HG03135 (cell line): ENCODE measurements at regions not wholly inside any gene's neighbourhood (a gene's known extent, or its start where the extent isn't known, plus 50 kb on each side); places are given as distances from the start of the nearest gene placed in this dataset.
"Not testable (repeated sequence)": the region's sequence is repeated elsewhere in the genome, so short reads cannot be mapped to it uniquely, and the experiment has no call there.

Experiments
- ATAC-seq: cut with Tn5 transposase; IDR thresholded peaks from one replicate; pipeline ENCODE4 v1.9.1; 2021; ENCODE audit warnings: mild to moderate bottlenecking, moderate library complexity; ENCODE audit not compliant: unreplicated experiment

DNA sequence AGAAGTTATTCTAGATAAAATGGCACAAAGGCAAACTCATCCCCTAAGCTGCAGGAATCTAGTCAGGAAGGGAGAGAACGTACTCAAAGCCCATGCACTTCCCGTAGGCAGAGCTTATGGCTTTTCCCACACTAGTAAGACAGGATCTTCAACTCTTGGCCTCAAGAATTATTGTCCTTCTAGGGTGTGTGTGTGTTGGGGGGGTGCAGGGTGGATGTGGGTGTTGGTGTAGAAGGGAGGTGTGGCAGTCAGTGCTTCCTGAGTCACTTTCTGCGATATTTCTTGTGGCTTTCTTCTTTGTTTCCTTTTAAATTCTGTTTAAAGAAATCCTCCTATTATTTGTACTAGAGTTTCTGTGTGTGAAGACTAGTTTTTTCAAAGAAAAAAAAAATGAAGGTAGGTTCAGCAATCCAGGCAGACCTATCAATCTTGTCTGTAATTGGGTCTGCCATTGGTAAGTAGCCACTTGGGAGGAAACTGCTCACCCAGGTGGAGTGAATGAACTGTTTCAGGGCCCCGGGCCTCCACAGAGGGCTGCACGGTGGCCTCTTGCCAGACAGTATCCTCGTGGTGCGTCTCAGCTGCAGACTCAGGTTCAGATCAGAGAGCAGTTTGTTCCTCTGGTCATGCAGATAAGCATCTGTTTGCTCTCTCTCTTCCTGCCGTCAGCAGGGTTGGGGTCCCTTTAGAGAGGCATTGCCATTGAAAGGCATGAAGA lies 131.9 kb downstream of the NPR3 start:
- no peak for ATAC-seq

DNA sequence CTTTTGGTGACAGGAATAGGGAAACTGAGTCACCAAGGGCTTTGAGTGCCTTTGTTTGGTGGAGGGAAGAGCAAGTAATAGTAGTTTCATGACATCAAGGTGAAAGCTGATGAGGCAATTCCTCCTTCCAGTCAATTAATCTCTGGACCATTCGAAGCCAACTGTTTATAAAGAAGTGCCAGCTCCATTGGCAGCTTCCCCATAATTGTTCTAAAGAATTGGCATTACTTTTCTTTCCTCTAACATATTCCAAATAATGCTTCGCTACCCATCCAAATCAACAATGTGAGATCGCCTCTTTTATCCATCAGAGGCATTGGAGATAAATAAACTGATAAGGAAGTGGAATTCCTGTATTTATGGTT lies 132.4 kb downstream of the NPR3 start:
- no peak for ATAC-seq

DNA sequence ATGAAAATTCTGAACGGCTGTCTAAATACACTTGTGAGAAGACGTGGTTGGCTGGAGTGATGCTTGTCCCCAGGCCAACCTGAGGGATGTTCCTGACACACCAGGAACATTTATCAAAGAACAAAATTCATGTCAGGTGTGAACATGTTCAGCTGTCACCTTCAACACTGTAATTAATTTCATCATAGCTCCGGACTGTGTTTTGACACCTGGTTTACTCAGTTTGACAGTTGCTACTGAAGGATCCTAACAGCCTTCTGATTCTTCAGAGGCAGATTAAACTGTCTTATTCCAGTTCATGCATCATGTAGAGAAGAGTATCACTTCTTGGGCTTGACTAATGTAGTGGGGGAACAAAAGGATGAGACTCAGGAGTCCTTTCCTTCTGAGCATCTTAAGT lies 134.1 kb downstream of the NPR3 start:
- ATAC-seq, result no peak

DNA sequence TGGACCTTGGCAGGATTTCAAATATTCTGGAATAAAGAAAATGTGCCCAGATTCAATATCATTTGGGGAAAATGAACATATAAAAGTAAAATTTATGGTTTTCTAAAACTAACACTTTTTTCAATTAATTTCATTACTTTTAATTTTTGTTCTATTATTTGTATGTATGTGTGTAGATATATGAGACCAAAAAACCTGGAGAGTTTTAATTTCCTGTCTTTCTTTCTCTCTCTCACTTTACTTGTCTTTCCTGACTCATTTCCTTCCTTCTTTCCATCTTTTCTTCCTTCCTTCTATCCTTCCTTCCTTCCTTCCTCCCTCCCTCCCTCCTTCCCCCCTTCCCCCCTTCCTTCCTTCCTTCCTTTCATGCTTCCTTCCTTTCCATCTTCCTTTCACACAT lies 137.0 kb downstream of the NPR3 start:
- no peak for ATAC-seq

DNA sequence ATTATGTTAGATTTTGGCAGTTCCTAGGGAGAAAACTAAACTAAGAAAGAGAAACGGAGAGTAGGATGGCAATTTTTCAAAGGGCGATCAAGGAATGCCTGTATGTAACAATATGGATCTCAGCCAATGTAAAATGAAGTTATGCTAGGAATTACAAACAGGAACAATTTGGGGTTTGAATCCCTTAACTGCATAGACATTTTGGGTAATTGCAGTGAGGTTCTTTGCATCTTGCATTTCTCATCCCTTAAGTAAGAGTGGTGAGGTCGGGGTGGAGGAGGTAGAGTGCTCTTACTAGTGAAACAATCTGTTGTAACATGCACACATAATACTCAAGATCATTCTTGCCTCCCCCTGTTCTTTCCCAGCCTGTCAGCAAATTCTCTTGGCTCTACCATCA lies 137.6 kb downstream of the NPR3 start:
- no peak for ATAC-seq

DNA sequence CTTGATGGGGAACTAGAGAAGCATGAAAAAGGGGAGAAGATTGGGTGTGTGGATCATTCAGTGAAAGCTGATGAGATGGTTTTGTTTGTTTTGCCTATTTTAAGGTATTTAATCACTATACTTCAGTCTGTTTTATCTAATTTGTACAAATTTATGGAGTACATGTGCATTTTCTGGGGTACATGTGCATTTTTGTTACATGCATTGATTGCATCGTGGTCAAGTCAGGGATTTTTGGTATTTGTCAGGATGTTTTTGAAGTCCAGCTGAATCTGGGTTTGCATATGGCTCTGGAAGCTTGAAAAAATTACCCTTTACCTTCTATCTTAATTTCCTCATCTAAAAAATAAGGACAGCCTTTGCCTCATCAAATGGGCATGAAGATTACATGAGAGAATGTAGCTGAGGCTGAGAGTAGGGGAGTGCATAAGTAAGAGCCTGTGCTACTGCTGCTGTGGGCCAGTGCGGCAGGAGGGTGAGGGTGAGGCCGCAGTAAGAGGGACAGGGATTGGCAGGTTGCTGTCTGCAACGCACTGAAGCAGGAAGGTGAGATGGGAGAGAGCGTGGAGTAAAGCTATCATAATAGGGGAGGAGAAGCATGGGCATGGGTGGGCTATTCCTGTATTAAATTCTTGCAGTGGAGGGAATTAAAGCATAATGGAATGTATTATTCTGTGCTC lies 139.8 kb downstream of the NPR3 start:
- ATAC-seq, result no peak

DNA sequence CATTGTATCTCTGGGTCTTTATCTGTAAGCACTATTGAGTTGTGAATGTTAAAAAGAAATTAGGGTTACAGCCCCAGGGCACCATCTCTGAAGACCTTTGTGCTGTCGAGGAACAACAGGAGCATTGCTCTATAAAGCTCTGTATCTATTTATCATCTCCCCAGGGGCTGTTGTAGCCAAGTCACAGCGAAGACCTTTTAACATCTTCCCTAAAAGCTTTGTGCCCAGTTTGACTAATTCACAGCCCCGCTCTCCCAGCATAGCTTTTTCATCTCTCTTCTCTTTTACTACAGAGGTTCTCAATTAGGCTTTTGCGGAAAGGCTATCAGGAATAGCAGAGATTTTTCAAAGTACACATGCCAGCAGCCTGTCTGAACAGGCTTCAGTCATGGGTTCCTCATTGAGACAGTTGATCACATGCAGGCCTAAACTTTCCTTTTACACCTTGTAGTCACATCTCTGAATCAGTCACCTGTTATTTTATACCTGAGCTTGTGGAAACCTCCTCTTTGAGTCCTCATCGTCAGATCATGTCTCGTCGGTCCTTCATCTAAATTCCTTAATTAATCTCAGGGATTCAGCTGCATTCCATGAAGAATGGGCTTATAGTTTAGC lies 140.5 kb downstream of the NPR3 start:
- ATAC-seq, result no peak

DNA sequence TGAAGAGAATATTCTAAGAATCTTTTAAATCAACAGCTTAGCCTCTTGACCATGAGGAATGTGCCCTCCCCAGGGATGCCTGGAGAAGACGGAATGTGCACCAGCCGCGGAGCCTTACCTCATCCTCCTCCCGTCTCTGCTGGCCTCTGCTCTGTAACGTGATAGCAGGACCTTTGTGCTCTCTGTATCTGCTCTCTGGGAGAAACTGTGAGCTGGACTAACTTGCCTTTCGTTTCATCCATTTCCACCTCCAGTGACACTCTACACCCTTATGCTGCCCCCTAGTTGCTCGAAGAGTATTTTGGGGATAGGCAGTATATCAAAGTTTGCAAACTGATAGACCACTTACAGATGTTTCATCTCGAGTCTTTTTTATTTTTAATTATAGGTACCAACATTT lies 141.4 kb downstream of the NPR3 start:
- no peak for ATAC-seq

DNA sequence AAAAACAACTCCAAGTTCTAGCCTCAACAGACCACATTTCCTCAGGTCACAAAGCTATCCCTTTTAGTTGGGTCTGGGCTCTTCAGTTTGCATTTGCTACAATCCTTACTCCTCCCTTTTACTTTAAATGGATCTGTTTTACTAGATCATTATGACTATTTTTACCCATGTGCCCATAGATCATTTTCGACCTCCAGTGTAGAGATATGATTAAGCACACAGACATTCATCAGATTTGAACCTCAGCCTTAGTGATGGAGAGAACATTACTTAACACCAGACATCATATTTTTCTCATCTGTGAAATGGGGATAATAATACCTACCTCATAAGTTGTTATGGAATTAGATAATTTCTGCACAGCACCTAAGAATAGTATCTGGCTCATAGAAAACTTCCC lies 141.9 kb downstream of the NPR3 start:
- no peak for ATAC-seq

DNA sequence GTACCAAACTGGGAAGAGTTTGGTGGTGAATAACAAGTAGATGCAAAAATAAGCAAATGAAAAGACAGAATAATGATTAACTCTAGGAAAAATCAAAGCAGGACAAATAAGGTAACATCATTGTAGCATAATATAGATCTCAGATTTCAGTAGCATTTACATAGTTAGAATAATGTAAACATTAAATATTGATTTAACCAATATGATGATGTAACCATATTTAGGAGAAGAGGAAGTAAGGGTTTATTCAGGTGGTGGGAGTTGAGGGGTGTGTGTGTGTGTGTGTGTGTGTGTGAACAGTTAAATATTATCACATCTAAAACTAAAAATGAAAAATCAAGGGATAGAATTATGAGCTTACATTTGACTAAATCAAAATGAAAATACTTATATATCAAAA lies 143.4 kb downstream of the NPR3 start:
- ATAC-seq, result no peak

DNA sequence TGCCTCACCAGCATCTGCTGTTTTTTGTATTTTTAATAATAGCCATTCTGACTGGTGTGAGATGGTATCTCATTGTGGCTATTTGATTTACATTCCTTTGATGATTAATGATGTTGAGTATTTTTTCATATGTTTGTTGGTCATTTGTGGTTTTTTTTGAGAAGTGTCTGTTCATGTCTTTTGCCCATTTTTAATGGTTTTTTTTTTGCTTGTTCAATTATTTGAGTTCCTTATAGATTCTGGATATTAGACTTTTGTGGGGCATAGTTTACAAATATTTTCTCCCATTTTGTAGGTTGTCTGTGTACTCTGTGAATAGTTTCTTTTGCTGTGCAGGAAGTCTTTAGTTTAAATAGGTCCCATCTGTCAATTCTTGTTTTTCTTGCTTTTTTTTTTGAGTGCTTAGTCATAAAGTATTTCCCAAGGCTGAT lies 148.1 kb downstream of the NPR3 start:
- ATAC-seq, result no peak

DNA sequence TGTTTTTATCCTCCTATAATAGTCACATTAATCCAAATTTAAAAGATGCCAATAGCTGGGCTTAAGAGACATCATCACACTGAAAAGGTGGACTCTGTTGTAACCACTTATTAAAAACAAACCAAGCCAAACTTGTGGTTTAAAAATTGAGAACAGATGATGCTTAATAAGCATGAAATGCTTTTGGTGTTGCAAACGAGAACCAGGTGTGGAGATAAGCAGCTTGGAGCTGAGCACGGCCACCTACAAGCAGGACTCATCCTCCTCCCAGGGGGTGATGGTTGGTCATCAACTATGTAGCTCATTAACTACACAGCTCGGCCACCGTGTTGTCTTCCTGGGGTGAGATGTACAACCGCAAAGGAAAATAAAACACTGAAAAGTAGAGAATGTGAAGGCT lies 154.4 kb downstream of the NPR3 start:
- ATAC-seq, result no peak

DNA sequence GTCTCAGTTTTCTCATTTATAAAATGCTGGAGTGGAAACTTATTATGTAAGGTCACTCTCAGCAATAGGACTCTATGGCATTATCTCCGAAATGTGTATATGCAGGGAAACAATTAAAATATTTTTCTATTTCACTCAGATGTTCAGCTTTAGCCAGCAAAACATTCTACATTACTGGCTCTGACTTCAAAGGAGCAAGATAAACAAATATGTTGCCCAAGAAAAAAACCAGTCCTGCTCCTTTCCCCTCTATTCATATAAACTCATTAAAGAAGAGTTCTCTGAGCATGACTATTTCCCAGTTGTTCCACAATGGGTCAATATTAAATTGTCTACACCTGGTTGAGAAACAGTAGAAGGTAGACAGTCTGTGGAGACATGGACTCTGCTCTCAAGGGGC lies 155.0 kb downstream of the NPR3 start:
- ATAC-seq, result no peak

DNA sequence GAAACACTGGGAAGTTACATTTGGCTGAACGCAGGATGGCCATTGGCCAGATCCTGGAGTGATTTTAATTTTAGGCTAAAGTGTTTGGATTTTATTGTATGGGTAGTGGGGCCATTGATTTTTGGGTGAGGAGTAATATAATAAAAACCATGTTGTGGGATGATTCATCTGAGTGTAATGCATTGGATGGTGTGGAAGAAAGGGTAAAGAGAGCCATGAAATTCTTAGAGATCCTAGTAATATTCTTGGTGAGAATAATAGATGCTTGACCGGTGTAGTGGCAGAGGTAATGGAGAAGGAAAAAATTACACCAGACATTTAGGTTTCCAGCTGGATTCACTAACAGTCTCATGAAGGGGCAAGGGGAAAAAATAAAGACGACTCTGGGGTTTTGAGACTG lies 158.1 kb downstream of the NPR3 start:
- no peak for ATAC-seq

DNA sequence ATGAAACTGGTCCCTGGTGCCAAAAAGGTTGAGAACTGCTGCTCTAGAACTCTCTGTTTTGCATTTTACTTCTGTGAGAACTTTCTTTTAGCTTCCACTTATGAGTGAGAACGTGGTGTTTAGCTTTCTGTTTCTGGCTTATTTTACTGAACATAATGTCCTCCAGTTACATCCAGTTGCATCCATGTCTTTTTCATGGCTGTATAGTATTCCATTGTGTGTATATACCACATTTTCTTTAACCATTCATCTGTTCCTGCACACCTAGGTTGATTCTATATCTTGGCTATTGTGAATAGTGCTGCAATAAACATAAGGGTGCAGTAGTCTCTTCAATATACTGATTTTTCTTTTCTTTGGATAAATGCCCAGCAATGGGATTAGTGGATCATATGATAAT lies 165.7 kb downstream of the NPR3 start:
- ATAC-seq, result no peak

DNA sequence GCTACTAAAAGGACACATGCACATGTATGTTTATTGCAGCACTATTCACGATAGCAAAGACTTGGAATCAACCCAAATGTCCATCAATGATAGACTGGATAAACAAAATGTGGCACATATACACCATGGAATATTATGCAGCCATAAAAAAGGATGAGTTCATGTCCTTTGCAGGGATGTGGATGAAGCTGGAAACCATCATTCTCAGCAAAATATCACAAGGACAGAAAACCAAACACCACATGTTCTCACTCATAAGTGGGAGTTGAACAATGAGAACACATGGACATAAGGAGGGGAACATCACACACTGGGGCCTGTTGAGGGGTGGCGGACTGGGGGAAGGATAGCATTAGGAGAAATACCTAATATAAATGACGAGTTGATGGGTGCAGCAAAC lies 168.2 kb downstream of the NPR3 start:
- ATAC-seq, result not testable (repeated sequence)

DNA sequence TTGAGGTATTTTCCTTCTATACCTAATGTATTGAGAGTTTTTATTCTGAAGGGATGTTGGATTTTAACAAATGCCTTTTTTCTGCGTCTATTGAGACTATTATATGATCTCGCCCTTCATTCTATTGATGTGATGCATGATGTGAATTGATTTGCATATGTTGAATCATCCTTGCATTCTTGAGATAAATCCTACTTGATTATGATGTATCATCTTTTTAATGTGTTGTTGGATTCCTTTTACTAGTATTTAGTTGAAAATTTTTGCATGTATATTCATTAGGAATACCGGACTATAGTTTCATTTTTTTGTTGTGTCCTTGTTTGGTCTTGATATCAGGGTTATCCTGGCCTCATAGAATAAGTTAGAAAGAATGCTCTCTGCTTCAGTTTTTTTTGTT lies 169.7 kb downstream of the NPR3 start:
- no peak for ATAC-seq

DNA sequence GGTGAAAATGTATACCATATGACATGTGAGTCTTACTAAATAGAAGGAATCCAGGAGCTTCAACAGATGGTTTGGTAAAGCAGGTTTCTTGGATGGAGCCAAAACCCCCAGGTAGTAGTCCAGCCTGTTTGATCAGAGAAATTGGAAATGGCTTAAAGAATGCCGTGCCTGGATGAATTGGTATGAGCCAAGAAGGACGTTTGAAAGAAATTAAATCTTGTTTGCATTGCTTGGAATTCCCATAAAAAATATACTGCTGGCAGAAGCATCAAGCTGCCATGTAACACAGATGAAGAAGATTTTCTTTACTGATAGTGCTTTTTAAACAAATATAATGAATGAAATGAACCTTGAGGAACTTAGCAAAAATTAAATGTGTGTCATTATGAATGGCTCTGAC lies 176.3 kb downstream of the NPR3 start:
- ATAC-seq, result no peak

DNA sequence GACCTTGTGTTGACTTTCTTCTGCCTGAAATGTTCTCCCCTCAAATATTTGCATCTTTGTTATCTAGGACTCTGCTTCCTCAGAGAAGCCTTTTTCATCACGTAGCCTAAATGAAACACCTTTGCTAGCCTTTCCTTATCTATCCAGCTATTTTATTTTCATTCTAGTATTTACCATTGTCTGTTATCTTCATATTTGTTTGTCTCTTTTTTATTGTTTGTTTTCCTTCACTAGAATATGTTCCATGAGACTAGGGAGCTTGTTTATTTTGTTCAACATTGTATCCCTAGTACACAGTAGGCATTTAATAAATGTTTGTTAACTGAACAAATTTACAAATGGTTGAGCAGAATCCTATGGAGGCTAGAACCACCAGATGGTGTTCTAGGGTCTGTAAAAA lies 178.0 kb downstream of the NPR3 start:
- no peak for ATAC-seq

DNA sequence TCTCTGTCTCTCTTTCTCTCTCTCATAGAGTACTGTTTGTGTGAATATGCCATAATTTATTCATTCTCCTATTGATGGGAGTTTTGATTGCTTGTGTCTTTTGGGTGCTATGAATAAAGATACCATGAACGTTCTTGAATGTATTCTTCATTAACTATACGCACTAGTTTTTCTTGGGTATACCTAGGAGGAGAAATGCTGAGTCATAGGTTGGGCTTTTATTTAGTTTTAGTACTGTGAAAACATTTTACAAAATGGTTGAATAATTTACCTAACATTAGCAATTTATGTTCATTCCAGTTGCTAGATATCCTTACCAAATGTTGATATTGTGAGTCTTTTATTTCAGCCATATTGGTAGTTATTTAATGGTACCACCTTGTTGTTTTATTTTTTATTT lies 192.5 kb downstream of the NPR3 start:
- no peak for ATAC-seq

DNA sequence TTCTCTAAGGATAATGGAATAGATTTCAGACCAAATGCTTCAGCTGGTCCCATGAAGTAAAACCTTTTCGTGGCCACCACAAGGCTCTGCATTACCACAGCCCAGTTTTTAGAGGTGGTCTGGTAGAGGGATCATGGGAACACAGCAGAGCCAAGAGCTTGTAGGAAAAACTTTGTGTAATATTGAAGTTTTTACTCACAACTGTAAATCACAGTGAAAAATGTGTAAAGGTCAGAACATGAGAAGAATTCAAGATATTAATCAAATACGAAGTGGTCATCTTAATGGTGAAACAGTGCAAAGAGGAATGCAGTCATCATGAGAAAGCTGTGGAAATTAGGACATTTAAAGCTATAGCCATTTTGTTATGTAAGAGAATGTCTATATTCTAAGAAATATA lies 197.5 kb downstream of the NPR3 start:
- no peak for ATAC-seq

DNA sequence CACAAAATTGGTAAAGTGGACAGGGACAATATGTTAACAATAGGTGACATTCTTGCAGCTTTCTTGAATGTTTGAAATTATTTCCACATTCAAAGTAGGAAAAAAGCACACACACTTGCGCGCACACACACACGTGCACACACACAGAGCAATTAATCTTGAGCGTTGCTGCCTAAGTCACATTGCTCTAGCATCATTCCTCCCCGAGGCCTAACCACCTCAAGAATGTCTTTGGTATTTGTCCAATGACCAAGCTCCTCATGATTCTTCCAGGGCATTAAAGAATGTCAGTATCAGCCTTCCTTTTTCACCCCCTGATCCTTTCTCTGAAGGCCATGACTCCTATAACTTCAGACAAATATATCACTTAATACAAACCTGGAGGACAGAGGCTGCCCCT lies 198.1 kb downstream of the NPR3 start:
- no peak for ATAC-seq

DNA sequence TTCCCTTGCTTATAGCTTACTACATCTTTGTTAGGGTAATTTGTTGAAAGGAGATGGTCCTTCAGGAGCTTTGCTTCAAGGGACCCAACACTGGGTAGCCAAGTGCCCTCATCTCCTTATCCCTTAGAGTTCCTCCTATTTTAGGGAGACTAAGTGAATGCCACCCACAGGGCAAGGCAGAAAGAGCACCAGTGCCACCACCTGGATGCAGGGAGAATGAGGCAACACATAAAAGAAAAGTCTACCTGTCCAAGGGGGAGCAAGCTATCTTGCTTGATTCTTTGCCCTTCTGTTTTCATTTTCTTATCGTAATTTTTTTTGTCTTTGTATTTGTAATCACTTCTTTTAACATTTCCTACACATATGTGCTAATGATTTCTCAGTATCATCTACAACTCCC lies 205.5 kb downstream of the NPR3 start:
- ATAC-seq, result no peak
